ENCODE measurements at regions not wholly inside any gene's neighbourhood (a gene's known extent, or its start where the extent isn't known, plus 50 kb on each side); places are given as distances from the start of the nearest gene placed in this dataset.

- Histone ChIP-seq H3K4me1 (ENCODE audit: insufficient read depth, low read length) (no peaks in the 10 kb centered on the region), H2AFZ (ENCODE audit: low read length) (no peak overlapping the region), H3K4me2 (ENCODE audit: low read depth, low read length) (no peak overlapping the region), H4K20me1 (ENCODE audit: insufficient read depth, low read length) (no peaks in the 10 kb centered on the region), H3K4me3 (replicated peaks in 1 of 3; ENCODE audit: insufficient read depth in 1 of 3, low read depth in 2 of 3, low read length in 3 of 3) (no peak overlapping the region), H3K9ac (ENCODE audit: insufficient read depth, low read depth, low read length) (no peak overlapping the region), H3K27me3 (ENCODE audit: control insufficient read depth in 1 of 2, insufficient read depth in 2 of 2, low read length in 2 of 2) (no peaks in the 10 kb centered on the region), H3K36me3 (replicated peaks in 1 of 2; ENCODE audit: control insufficient read depth in 1 of 2, insufficient read depth in 2 of 2, low read length in 2 of 2) (no peaks in the 10 kb centered on the region), H3K79me2 (ENCODE audit: insufficient read depth, low read length) (no peaks in the 10 kb centered on the region), H3K9me3 (ENCODE audit: low read length) (no peaks in the 10 kb centered on the region), H3K27ac (ENCODE audit: extremely low read length, insufficient read depth, low read length) (no peak overlapping the region)
- WGBS (ENCODE audit: low lambda C conversion rate), result 20% methylated on average over 2 of the region's 3 CpGs
- ChIA-PET POLR2A (no interaction called here), CTCF (ENCODE audit: low intra/inter-chr PET ratio, low total read pairs) (no interaction called here)
- ATAC-seq (no peak), FAIRE-seq (no peak), DNase-seq (ENCODE audit: low spot score) (no peak)
- intact Hi-C loops (cut with micrococcal nuclease; ENCODE audit: unreplicated experiment) (no loop called here), in situ Hi-C loops (cut with HindIII; ENCODE audit: extremely low pct_ligation_motif_present, low pct_unique_long_range_greater_than_20kb) (no loop called here)
- no TSS peak for BruUV-seq (replicated peaks)
- TF ChIP-seq HOXD1 (CRISPR knock-in tag; IDR thresholded peaks at IDR 0.05), result no peak
These were observed 124.7 kb upstream of the NALF2 start for GRCh38 chrX:69379412-69379811.

- Histone ChIP-seq H3K4me3 (replicated peaks in 1 of 3; ENCODE audit: insufficient read depth in 1 of 3, low read depth in 2 of 3, low read length in 3 of 3) (no peak overlapping the region), H3K9me3 (ENCODE audit: low read length) (no peaks in the 10 kb centered on the region), H3K79me2 (ENCODE audit: insufficient read depth, low read length) (no peaks in the 10 kb centered on the region), H3K27me3 (ENCODE audit: control insufficient read depth in 1 of 2, insufficient read depth in 2 of 2, low read length in 2 of 2) (no peaks in the 10 kb centered on the region), H3K27ac (ENCODE audit: extremely low read length, insufficient read depth, low read length) (no peak overlapping the region), H3K4me1 (ENCODE audit: insufficient read depth, low read length) (no peaks in the 10 kb centered on the region), H3K36me3 (replicated peaks in 1 of 2; ENCODE audit: control insufficient read depth in 1 of 2, insufficient read depth in 2 of 2, low read length in 2 of 2) (no peaks in the 10 kb centered on the region), H4K20me1 (ENCODE audit: insufficient read depth, low read length) (no peaks in the 10 kb centered on the region), H2AFZ (ENCODE audit: low read length) (no peak overlapping the region), H3K9ac (ENCODE audit: insufficient read depth, low read depth, low read length) (no peak overlapping the region), H3K4me2 (ENCODE audit: low read depth, low read length) (no peak overlapping the region)
- no TSS peak for BruUV-seq (replicated peaks)
- no peak for ATAC-seq
- in situ Hi-C loops (cut with HindIII; ENCODE audit: extremely low pct_ligation_motif_present, low pct_unique_long_range_greater_than_20kb), result no loop called here
- FAIRE-seq, result no peak
- DNase-seq (ENCODE audit: low spot score), result no peak
- intact Hi-C loops (cut with micrococcal nuclease; ENCODE audit: unreplicated experiment), result no loop called here
- WGBS (ENCODE audit: low lambda C conversion rate), result no CpG with 5 or more reads among the region's 1 CpG
- CTCF ChIA-PET (ENCODE audit: low intra/inter-chr PET ratio, low total read pairs), result no interaction called here
- POLR2A ChIA-PET, result no interaction called here
- TF ChIP-seq ATF7-NPFF (CRISPR knock-in tag; IDR thresholded peaks at IDR 0.05; ENCODE audit: low read depth) (no peak), FOSL1 (CRISPR knock-in tag; IDR thresholded peaks at IDR 0.05; ENCODE audit: borderline replicate concordance) (no peak), ZNF850 (CRISPR knock-in tag; conservative IDR thresholded peaks at IDR 0.05) (no peak), FOXA1 (IDR thresholded peaks at IDR 0.05) (no peak), FOXA1 (CRISPR knock-in tag; IDR thresholded peaks at IDR 0.05) (no peak), XBP1 (CRISPR knock-in tag; IDR thresholded peaks at IDR 0.05) (no peak), NFKB2 (CRISPR knock-in tag; IDR thresholded peaks at IDR 0.05; ENCODE audit: borderline replicate concordance) (no peak), ZNF18 (CRISPR knock-in tag; IDR thresholded peaks at IDR 0.05; ENCODE audit: insufficient replicate concordance) (no peak)
- TF ChIP-seq, protein P1, sequence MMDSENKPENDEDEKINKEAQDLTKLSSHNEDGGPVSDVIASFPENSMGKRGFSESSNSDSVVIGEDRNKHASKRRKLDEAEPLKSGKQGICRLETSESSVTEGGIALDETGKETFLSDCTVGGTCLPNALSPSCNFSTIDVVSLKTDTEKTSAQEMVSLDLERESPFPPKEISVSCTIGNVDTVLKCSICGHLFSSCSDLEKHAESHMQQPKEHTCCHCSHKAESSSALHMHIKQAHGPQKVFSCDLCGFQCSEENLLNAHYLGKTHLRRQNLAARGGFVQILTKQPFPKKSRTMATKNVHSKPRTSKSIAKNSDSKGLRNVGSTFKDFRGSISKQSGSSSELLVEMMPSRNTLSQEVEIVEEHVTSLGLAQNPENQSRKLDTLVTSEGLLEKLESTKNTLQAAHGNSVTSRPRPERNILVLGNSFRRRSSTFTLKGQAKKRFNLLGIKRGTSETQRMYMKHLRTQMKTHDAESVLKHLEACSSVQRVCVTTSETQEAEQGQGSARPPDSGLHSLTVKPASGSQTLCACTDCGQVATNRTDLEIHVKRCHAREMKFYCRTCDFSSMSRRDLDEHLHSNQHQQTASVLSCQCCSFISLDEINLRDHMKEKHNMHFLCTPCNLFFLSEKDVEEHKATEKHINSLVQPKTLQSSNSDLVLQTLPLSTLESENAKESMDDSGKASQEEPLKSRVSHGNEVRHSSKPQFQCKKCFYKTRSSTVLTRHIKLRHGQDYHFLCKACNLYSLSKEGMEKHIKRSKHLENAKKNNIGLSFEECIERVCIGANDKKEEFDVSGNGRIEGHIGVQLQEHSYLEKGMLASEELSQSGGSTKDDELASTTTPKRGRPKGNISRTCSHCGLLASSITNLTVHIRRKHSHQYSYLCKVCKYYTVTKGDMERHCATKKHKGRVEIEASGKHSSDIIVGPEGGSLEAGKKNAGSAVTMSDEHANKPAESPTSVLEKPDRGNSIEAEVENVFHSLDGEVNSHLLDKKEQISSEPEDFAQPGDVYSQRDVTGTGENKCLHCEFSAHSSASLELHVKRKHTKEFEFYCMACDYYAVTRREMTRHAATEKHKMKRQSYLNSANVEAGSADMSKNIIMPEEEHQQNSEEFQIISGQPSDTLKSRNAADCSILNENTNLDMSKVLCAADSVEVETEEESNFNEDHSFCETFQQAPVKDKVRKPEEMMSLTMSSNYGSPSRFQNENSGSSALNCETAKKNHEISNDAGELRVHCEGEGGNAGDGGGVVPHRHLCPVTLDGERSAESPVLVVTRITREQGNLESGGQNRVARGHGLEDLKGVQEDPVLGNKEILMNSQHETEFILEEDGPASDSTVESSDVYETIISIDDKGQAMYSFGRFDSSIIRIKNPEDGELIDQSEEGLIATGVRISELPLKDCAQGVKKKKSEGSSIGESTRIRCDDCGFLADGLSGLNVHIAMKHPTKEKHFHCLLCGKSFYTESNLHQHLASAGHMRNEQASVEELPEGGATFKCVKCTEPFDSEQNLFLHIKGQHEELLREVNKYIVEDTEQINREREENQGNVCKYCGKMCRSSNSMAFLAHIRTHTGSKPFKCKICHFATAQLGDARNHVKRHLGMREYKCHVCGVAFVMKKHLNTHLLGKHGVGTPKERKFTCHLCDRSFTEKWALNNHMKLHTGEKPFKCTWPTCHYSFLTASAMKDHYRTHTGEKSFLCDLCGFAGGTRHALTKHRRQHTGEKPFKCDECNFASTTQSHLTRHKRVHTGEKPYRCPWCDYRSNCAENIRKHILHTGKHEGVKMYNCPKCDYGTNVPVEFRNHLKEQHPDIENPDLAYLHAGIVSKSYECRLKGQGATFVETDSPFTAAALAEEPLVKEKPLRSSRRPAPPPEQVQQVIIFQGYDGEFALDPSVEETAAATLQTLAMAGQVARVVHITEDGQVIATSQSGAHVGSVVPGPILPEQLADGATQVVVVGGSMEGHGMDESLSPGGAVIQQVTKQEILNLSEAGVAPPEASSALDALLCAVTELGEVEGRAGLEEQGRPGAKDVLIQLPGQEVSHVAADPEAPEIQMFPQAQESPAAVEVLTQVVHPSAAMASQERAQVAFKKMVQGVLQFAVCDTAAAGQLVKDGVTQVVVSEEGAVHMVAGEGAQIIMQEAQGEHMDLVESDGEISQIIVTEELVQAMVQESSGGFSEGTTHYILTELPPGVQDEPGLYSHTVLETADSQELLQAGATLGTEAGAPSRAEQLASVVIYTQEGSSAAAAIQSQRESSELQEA (CRISPR knock-in tag; IDR thresholded peaks at IDR 0.05; ENCODE audit: not compliant biosample characterization), result no peak
These were observed 129.6 kb upstream of the NALF2 start for GRCh38 chrX:69374569-69374968.

Data from HepG2 (cell line).